ENCODE measurements at regions not wholly inside any gene's neighbourhood (a gene's known extent, or its start where the extent isn't known, plus 50 kb on each side); places are given as distances from the start of the nearest gene placed in this dataset.

- TF ChIP-seq CTCF (IDR thresholded peaks at IDR 0.05) (no peak), ZFX (IDR thresholded peaks at IDR 0.05; ENCODE audit: borderline replicate concordance) (no peak)
Measured at GRCh38 chr10:61547297-61547696, 94.1 kb upstream of the TMEM26 start.
